PFSK-1 (cell line): ENCODE measurements at regions not wholly inside any gene's neighbourhood (a gene's known extent, or its start where the extent isn't known, plus 50 kb on each side); places are given as distances from the start of the nearest gene placed in this dataset.

Experiments used
- FOXP2 ChIP-seq: optimal IDR thresholded peaks from 2 replicates; pipeline ENCODE3; 2011; ENCODE audit warnings: borderline replicate concordance, control low read depth, inconsistent platforms; ENCODE audit not compliant: insufficient read depth; ENCODE audit errors: extremely low read length, extremely low read depth
- POLR2AphosphoS5 ChIP-seq: IDR thresholded peaks from 2 replicates; pipeline ENCODE4 v1.6.1; 2012; ENCODE audit warnings: low read depth, mild to moderate bottlenecking, control low read depth, low read length, moderate library complexity
- REST ChIP-seq, 2 experiments: IDR thresholded peaks; 2 replicates each; pipeline versions ENCODE4 v1.6.1 to v1.8.0; 2011 to 2012; ENCODE audit warnings: low read depth in 2 of 2, low read length in 2 of 2, control low read depth in 1 of 2, inconsistent platforms in 1 of 2, mild to moderate bottlenecking in 1 of 2, moderate library complexity in 1 of 2; ENCODE audit not compliant: insufficient read depth in 1 of 2
- SIN3A ChIP-seq: IDR thresholded peaks from 2 replicates; pipeline ENCODE4 v1.6.1; 2012; ENCODE audit warnings: mild to moderate bottlenecking, low read length, moderate library complexity, borderline replicate concordance; ENCODE audit not compliant: insufficient read depth
- TAF1 ChIP-seq: IDR thresholded peaks from 2 replicates; pipeline ENCODE4 v1.6.1; 2012; ENCODE audit warnings: low read length, control low read depth, borderline replicate concordance; ENCODE audit not compliant: insufficient read depth

GRCh38 chr22:48358886-48359612 lies 1468.6 kb downstream of the BRD1 start:
- no peak for TF ChIP-seq FOXP2
- TF ChIP-seq POLR2AphosphoS5, result no peak
- no peak for TF ChIP-seq REST (IDR thresholded peaks at IDR 0.05; ENCODE audit: insufficient read depth in 1 of 2, low read depth in 2 of 2, low read length in 2 of 2)
- TF ChIP-seq TAF1, result no peak
- no peak for TF ChIP-seq SIN3A

- TF ChIP-seq TAF1, result no peak
- TF ChIP-seq REST (IDR thresholded peaks at IDR 0.05; ENCODE audit: insufficient read depth in 1 of 2, low read depth in 2 of 2, low read length in 2 of 2), result no peak
- no peak for TF ChIP-seq SIN3A
- no peak for TF ChIP-seq POLR2AphosphoS5
- TF ChIP-seq FOXP2, result no peak
Observed at GRCh38 chr22:48357961-48358360, 1469.7 kb downstream of the BRD1 start.

GRCh38 chr22:48357196-48357595 lies 1470.5 kb downstream of the BRD1 start:
- TF ChIP-seq POLR2AphosphoS5 (no peak), REST (IDR thresholded peaks at IDR 0.05; ENCODE audit: insufficient read depth in 1 of 2, low read depth in 2 of 2, low read length in 2 of 2) (no peak), SIN3A (no peak), TAF1 (no peak), FOXP2 (no peak)

- TF ChIP-seq TAF1 (no peak), POLR2AphosphoS5 (no peak), REST (IDR thresholded peaks at IDR 0.05; ENCODE audit: insufficient read depth in 1 of 2, low read depth in 2 of 2, low read length in 2 of 2) (no peak), FOXP2 (no peak), SIN3A (no peak)
Observed at GRCh38 chr22:48356731-48357130, 1470.9 kb downstream of the BRD1 start.

- TF ChIP-seq TAF1 (no peak), POLR2AphosphoS5 (no peak), FOXP2 (no peak), REST (IDR thresholded peaks at IDR 0.05; ENCODE audit: insufficient read depth in 1 of 2, low read depth in 2 of 2, low read length in 2 of 2) (no peak), SIN3A (no peak)
Observed at GRCh38 chr22:48354096-48354495, 1473.6 kb downstream of the BRD1 start.
